K562 (cell line): ENCODE measurements at regions not wholly inside any gene's neighbourhood (a gene's known extent, or its start where the extent isn't known, plus 50 kb on each side); places are given as distances from the start of the nearest gene placed in this dataset.

Source experiments
- ATAC-seq: fragments of 200-7000 bp; cut with Tn5 transposase; 3 replicates; pipeline ENCODE4 v1.9.1; 2020; ENCODE audit warnings: moderate library complexity
- BruUV-seq: library from RNA; stranded (reverse); fragments of 400-500 nt; replicated peaks from 2 replicates; lab custom pipeline; 2021; lab: Mats Ljungman, UMichigan
- CTCF ChIA-PET: fragments of 300-600 bp; formaldehyde crosslinking; extraction: SDS; loops from one replicate; lab custom pipeline; 2021; ENCODE audit warnings: low intra/inter-chr PET ratio; lab: Yijun Ruan, JAX
- POLR2A ChIA-PET: fragments of 300-600, 350-650 bp; sonication (Branson Sonifier 250); formaldehyde crosslinking; extraction: SDS; loops from one replicate; lab custom pipeline; 2021; ENCODE audit warnings: antibody characterized with exemption, inconsistent platforms; lab: Yijun Ruan, JAX
- DNase-seq, 4 experiments: peaks; one replicate each; pipeline versions ENCODE4 v3.0.0 to v3.0.0-alpha.2; 2011 to 2018; ENCODE audit warnings: low spot score in 3 of 4, mixed read lengths in 3 of 4; ENCODE audit errors: extremely low read depth in 1 of 4
- FAIRE-seq: peaks from 2 replicates; lab custom pipeline; 2011; peaks lifted over from hg19 to GRCh38; lab: Jason Lieb, UNC
- H2AFZ ChIP-seq: 2 replicates; pipeline ENCODE4 v1.6.0; 2011; ENCODE audit warnings: low read depth, low read length, control low read depth, inconsistent platforms
- H3K27ac ChIP-seq: fragments of 200-600 bp; 3 replicates; pipeline ENCODE4 v1.8.0; 2011; ENCODE audit warnings: low read depth, mild to moderate bottlenecking, control low read depth, inconsistent platforms, low read length, moderate library complexity, mixed read lengths; ENCODE audit errors: extremely low read depth
- H3K27me3 ChIP-seq, 2 experiments: fragments of 300-600 bp in 1 of 2; 2 replicates in 1 of 2; 3 replicates in 1 of 2; pipeline versions ENCODE4 v1.6.0 to v1.8.0; 2011; ENCODE audit warnings: inconsistent platforms in 2 of 2, low read length in 2 of 2, mild to moderate bottlenecking in 1 of 2, mixed read lengths in 1 of 2, moderate library complexity in 1 of 2; ENCODE audit not compliant: control insufficient read depth in 2 of 2, insufficient read depth in 2 of 2
- H3K36me3 ChIP-seq: fragments of 300-600 bp; 3 replicates; pipeline ENCODE4 v1.8.0; 2011; ENCODE audit warnings: mild to moderate bottlenecking, low read length, inconsistent platforms; ENCODE audit not compliant: control insufficient read depth, insufficient read depth
- H3K4me1 ChIP-seq, 2 experiments: fragments of 200-600 bp in 1 of 2; replicated peaks in 1 of 2; 2 replicates in 1 of 2; 3 replicates in 1 of 2; pipeline versions ENCODE4 v1.5.1 to v1.8.0; 2011; ENCODE audit warnings: inconsistent platforms in 2 of 2, low read length in 2 of 2, mild to moderate bottlenecking in 1 of 2, mixed read lengths in 1 of 2, moderate library complexity in 1 of 2; ENCODE audit not compliant: control insufficient read depth in 2 of 2, insufficient read depth in 2 of 2
- H3K4me2 ChIP-seq: 2 replicates; pipeline ENCODE4 v1.6.1; 2011; ENCODE audit warnings: low read length, control low read depth, inconsistent platforms, mixed read lengths; ENCODE audit not compliant: insufficient read depth
- H3K4me3 ChIP-seq: fragments of 200-600 bp; sonication (generic), shearing (Covaris generic); 2 replicates; pipeline ENCODE4 v1.5.1; 2016; ENCODE audit warnings: control low read depth, inconsistent platforms
- H3K79me2 ChIP-seq: fragments of 200-600 bp; 3 replicates; pipeline ENCODE4 v1.8.0; 2011; ENCODE audit warnings: low read length, inconsistent platforms; ENCODE audit not compliant: control insufficient read depth, insufficient read depth
- H3K9ac ChIP-seq, 2 experiments: 2 replicates each; pipeline versions ENCODE4 v1.6.0 to v1.6.1; 2011; ENCODE audit warnings: low read depth in 2 of 2, low read length in 2 of 2, control low read depth in 1 of 2, inconsistent platforms in 1 of 2, mild to moderate bottlenecking in 1 of 2, mixed read lengths in 1 of 2; ENCODE audit not compliant: insufficient read depth in 1 of 2
- H3K9me1 ChIP-seq: one replicate; pipeline ENCODE4 v1.6.0; 2011; ENCODE audit warnings: inconsistent platforms, mild to moderate bottlenecking, low read length, moderate library complexity; ENCODE audit not compliant: control insufficient read depth, insufficient read depth
- H3K9me3 ChIP-seq: replicated peaks from 2 replicates; pipeline ENCODE4 v1.5.1; 2011; ENCODE audit warnings: low read depth, low read length, inconsistent platforms; ENCODE audit not compliant: control insufficient read depth, insufficient read depth
- H4K20me1 ChIP-seq: replicated peaks from 2 replicates; pipeline ENCODE4 v1.6.1; 2011; ENCODE audit warnings: low read length, inconsistent platforms, mixed read lengths; ENCODE audit not compliant: control insufficient read depth, insufficient read depth
- CC2D1A ChIP-seq: fragments of 450-650 bp; IDR thresholded peaks from 2 replicates; pipeline ENCODE4 v1.6.1; 2017; ENCODE audit warnings: mild to moderate bottlenecking
- FOXA3 ChIP-seq, 2 experiments: fragments of 450-650 bp in 1 of 2; sonication (generic) in 1 of 2; formaldehyde crosslinking; IDR thresholded peaks in 1 of 2; conservative IDR thresholded peaks in 1 of 2; 2 replicates each; pipeline versions ENCODE4 v1.4.0 to v1.8.0; 2020 to 2022; ENCODE audit warnings: mild to moderate bottlenecking in 2 of 2, missing genetic modification reagents in 1 of 2
- HDAC3 ChIP-seq: fragments of 450-650 bp; IDR thresholded peaks from 2 replicates; pipeline ENCODE4 v1.6.1; 2018; ENCODE audit warnings: borderline replicate concordance, mild to moderate bottlenecking, moderate library complexity; ENCODE audit not compliant: partially characterized antibody
- HINFP ChIP-seq: fragments of 450-650 bp; conservative IDR thresholded peaks from 2 replicates; pipeline ENCODE4 v1.6.1; 2016; ENCODE audit warnings: missing genetic modification characterization, low read depth, mild to moderate bottlenecking, control low read depth, missing compliant biosample characterization
- HSF4 ChIP-seq: fragments of 250-450 bp; sonication (Bioruptor Pico); IDR thresholded peaks from 2 replicates; pipeline ENCODE4 v2.1.2; 2022; ENCODE audit warnings: mild to moderate bottlenecking, moderate library complexity, borderline replicate concordance
- KAT2B ChIP-seq: IDR thresholded peaks from one replicate; pipeline ENCODE4 v1.6.1; 2012; ENCODE audit warnings: low read depth, mild to moderate bottlenecking, control low read depth, inconsistent platforms, low read length, moderate library complexity
- KAT7 ChIP-seq: sonication (generic); formaldehyde crosslinking; IDR thresholded peaks from 2 replicates; pipeline ENCODE4 v1.8.0; 2022; ENCODE audit warnings: missing genetic modification reagents, mild to moderate bottlenecking, borderline replicate concordance
- NR2C2 ChIP-seq, 2 experiments: fragments of 200-800 bp in 1 of 2; sonication (Bioruptor generic) in 1 of 2; sonication (generic) in 1 of 2; formaldehyde crosslinking in 1 of 2; IDR thresholded peaks; 2 replicates each; pipeline versions ENCODE4 v1.6.1 to v1.8.0; 2016 to 2022; ENCODE audit warnings: mild to moderate bottlenecking in 1 of 2, missing compliant biosample characterization in 1 of 2, missing genetic modification characterization in 1 of 2, missing genetic modification reagents in 1 of 2
- NR2F6 ChIP-seq: fragments of 450-650 bp; formaldehyde crosslinking; IDR thresholded peaks from 2 replicates; pipeline ENCODE4 v1.4.0; 2020; ENCODE audit warnings: mild to moderate bottlenecking
- SMC3 ChIP-seq: conservative IDR thresholded peaks from 2 replicates; pipeline ENCODE4 v1.6.1; 2011; ENCODE audit warnings: low read depth, low read length, improper control_type of control experiment; ENCODE audit not compliant: insufficient read depth
- SRF ChIP-seq, 2 experiments: fragments of 250-450, 450-650 bp in 1 of 2; sonication (Bioruptor Pico) in 1 of 2; sonication (generic) in 1 of 2; formaldehyde crosslinking; IDR thresholded peaks; 2 replicates each; pipeline versions ENCODE4 v1.5.0 to v1.5.1; 2020 to 2022; ENCODE audit warnings: mild to moderate bottlenecking in 1 of 2, missing genetic modification reagents in 1 of 2
- SRSF7 ChIP-seq: fragments of 200-400 bp; formaldehyde crosslinking; optimal IDR thresholded peaks from 2 replicates; pipeline ENCODE3; 2017; ENCODE audit warnings: mild to moderate bottlenecking, low read depth, low read length
- TEAD1 ChIP-seq, 2 experiments: fragments of 450-650 bp in 1 of 2; sonication (generic) in 1 of 2; formaldehyde crosslinking; IDR thresholded peaks; 2 replicates each; pipeline versions ENCODE4 v1.4.0 to v1.8.0; 2020 to 2022; ENCODE audit warnings: mild to moderate bottlenecking in 2 of 2, missing genetic modification reagents in 1 of 2
- U2AF2 ChIP-seq: fragments of 200-400 bp; formaldehyde crosslinking; optimal IDR thresholded peaks from 2 replicates; pipeline ENCODE3; 2017; ENCODE audit warnings: low read depth, mild to moderate bottlenecking, low read length
- ZNF395 ChIP-seq: fragments of 200-800 bp; sonication (Bioruptor generic); IDR thresholded peaks from 2 replicates; pipeline ENCODE4 v1.6.1; 2017; ENCODE audit warnings: missing genetic modification characterization, missing compliant biosample characterization
- ZNF431 ChIP-seq: sonication (generic); formaldehyde crosslinking; IDR thresholded peaks from 2 replicates; pipeline ENCODE4 v1.8.0; 2022; ENCODE audit warnings: mild to moderate bottlenecking, missing genetic modification reagents
- ZNF785 ChIP-seq: fragments of 250-450 bp; sonication (Bioruptor Pico); IDR thresholded peaks from 2 replicates; pipeline ENCODE4 v1.4.0; 2020; ENCODE audit warnings: mild to moderate bottlenecking
- WGBS: fragments of 100-300 bp; shearing (Covaris generic); methylation state at CpG from one replicate; pipeline ENCODE4 v1.1.6; 2016; ENCODE audit warnings: low coverage, mixed read lengths; ENCODE audit not compliant: insufficient coverage; ENCODE audit errors: missing lambda C conversion rate; 5-methylcytosine and 5-hydroxymethylcytosine counted together
- in situ Hi-C: fragments of 300-500 bp; cut with MboI; formaldehyde crosslinking; loops from 4 replicates; pipeline ENCODE4 v1.15.0; 2018; ENCODE audit warnings: inconsistent platforms, mixed read lengths
- intact Hi-C: fragments of 100-400 bp; cut with micrococcal nuclease; formaldehyde crosslinking; loops from 2 replicates; pipeline ENCODE4 v1.14.2; 2022
- TF ChIP-seq, protein P1 (sequence below), 2 experiments: IDR thresholded peaks; 2 replicates each; pipeline ENCODE4 v1.6.1; 2012; ENCODE audit warnings: improper control_type of control experiment in 2 of 2, low read depth in 2 of 2, low read length in 2 of 2, borderline replicate concordance in 1 of 2

GRCh38 chr2:56011624-56012023 is 88.0 kb upstream of the EFEMP1 start:
- H3K36me3 ChIP-seq = no peaks in the 10 kb centered on the region
- H3K9ac ChIP-seq = no peak overlapping the region
- 4% methylated on average over 4 of the region's 4 CpGs for WGBS
- DNase-seq (no peak), FAIRE-seq (no peak), ATAC-seq (no peak)
- TF ChIP-seq SRSF7 = no peak
- no peak for TF ChIP-seq ZNF395
- no peak for TF ChIP-seq U2AF2
- TF ChIP-seq KAT2B = no peak
- TF ChIP-seq KAT7 (CRISPR knock-in tag) = no peak
- TF ChIP-seq NR2F6 (CRISPR knock-in tag) = no peak
- TF ChIP-seq CC2D1A = no peak
- no peak for TF ChIP-seq ZNF785
- no peak for TF ChIP-seq SMC3
- TF ChIP-seq HSF4 (CRISPR knock-in tag) = no peak
- TF ChIP-seq ZNF431 (CRISPR knock-in tag) = no peak
- TF ChIP-seq FOXA3 (CRISPR knock-in tag; conservative IDR thresholded peaks at IDR 0.05 in 1 of 2, IDR thresholded peaks at IDR 0.05 in 1 of 2) = no peak
- TF ChIP-seq, protein P1, sequence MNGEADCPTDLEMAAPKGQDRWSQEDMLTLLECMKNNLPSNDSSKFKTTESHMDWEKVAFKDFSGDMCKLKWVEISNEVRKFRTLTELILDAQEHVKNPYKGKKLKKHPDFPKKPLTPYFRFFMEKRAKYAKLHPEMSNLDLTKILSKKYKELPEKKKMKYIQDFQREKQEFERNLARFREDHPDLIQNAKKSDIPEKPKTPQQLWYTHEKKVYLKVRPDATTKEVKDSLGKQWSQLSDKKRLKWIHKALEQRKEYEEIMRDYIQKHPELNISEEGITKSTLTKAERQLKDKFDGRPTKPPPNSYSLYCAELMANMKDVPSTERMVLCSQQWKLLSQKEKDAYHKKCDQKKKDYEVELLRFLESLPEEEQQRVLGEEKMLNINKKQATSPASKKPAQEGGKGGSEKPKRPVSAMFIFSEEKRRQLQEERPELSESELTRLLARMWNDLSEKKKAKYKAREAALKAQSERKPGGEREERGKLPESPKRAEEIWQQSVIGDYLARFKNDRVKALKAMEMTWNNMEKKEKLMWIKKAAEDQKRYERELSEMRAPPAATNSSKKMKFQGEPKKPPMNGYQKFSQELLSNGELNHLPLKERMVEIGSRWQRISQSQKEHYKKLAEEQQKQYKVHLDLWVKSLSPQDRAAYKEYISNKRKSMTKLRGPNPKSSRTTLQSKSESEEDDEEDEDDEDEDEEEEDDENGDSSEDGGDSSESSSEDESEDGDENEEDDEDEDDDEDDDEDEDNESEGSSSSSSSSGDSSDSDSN (IDR thresholded peaks at IDR 0.05; ENCODE audit: borderline replicate concordance in 1 of 2, low read depth in 2 of 2, low read length in 2 of 2) = no peak
- TF ChIP-seq TEAD1 (CRISPR knock-in tag; IDR thresholded peaks at IDR 0.05) = no peak
- TF ChIP-seq NR2C2 (CRISPR knock-in tag; IDR thresholded peaks at IDR 0.05) = no peak
- no peak for TF ChIP-seq NR2C2 (tag; IDR thresholded peaks at IDR 0.05)
- TF ChIP-seq HDAC3 = no peak
- TF ChIP-seq HINFP = no peak
- TF ChIP-seq SRF (CRISPR knock-in tag; IDR thresholded peaks at IDR 0.05) = no peak
- no peaks in the 10 kb centered on the region for H3K27me3 ChIP-seq
- intact Hi-C loops = no loop called here
- ChIA-PET POLR2A (interaction anchor here (0.9 kb wide), 1 partner anchor 19 kb away, joined by 3 read pairs; no protein-coding TSS in a partner anchor), CTCF (no interaction called here)
- no peak overlapping the region for H3K4me2 ChIP-seq
- H3K4me3 ChIP-seq = no peak overlapping the region
- no peaks in the 10 kb centered on the region for H3K9me1 ChIP-seq
- BruUV-seq = no TSS peak
- in situ Hi-C loops = no loop called here
- H3K9me3 ChIP-seq = no peaks in the 10 kb centered on the region
- no peaks in the 10 kb centered on the region for H3K4me1 ChIP-seq
- H3K79me2 ChIP-seq = no peaks in the 10 kb centered on the region
- no peaks in the 10 kb centered on the region for H4K20me1 ChIP-seq
- H2AFZ ChIP-seq = no peak overlapping the region
- H3K27ac ChIP-seq = no peak overlapping the region
